GM18868 (cell line): ENCODE measurements at regions not wholly inside any gene's neighbourhood (a gene's known extent, or its start where the extent isn't known, plus 50 kb on each side); places are given as distances from the start of the nearest gene placed in this dataset.
"Not testable (repeated sequence)": the region's sequence is repeated elsewhere in the genome, so short reads cannot be mapped to it uniquely, and the experiment has no call there.

ENCODE experiments used
- ATAC-seq: cut with Tn5 transposase; IDR thresholded peaks from one replicate; pipeline ENCODE4 v1.9.1; 2021; ENCODE audit warnings: mild to moderate bottlenecking, moderate library complexity; ENCODE audit not compliant: unreplicated experiment

GRCh38 chr2:175832866-175833265, 169.2 kb downstream of the LNPK start:
- ATAC-seq, result no peak

GRCh38 chr2:175829741-175830140, 172.3 kb downstream of the LNPK start:
- no peak for ATAC-seq

- no peak for ATAC-seq
These were observed 174.2 kb downstream of the LNPK start for GRCh38 chr2:175827856-175828255.

GRCh38 chr2:175824243-175824642, 177.8 kb downstream of the LNPK start:
- ATAC-seq, result no peak

GRCh38 chr2:175823707-175824073, 178.4 kb downstream of the LNPK start:
- no peak for ATAC-seq

- ATAC-seq, result no peak
These were observed 178.9 kb downstream of the LNPK start for GRCh38 chr2:175823002-175823706.

- no peak for ATAC-seq
These were observed 184.8 kb downstream of the LNPK start for GRCh38 chr2:175817221-175817620.

- no peak for ATAC-seq
These were observed 186.5 kb downstream of the LNPK start for GRCh38 chr2:175815537-175815936.

GRCh38 chr2:175811971-175812370, 190.1 kb downstream of the LNPK start:
- no peak for ATAC-seq

- no peak for ATAC-seq
These were observed 193.2 kb downstream of the LNPK start for GRCh38 chr2:175808858-175809257.

- no peak for ATAC-seq
These were observed 194.0 kb downstream of the LNPK start for GRCh38 chr2:175808078-175808477.

- ATAC-seq, result no peak
These were observed 194.8 kb downstream of the LNPK start for GRCh38 chr2:175807031-175807873.

GRCh38 chr2:175806570-175806969, 195.5 kb downstream of the LNPK start:
- ATAC-seq, result no peak

- no peak for ATAC-seq
These were observed 196.0 kb downstream of the LNPK start for GRCh38 chr2:175806125-175806490.

- ATAC-seq, result no peak
These were observed 196.5 kb downstream of the LNPK start for GRCh38 chr2:175805442-175806124.

GRCh38 chr2:175804122-175804521, 197.9 kb downstream of the LNPK start:
- no peak for ATAC-seq

GRCh38 chr2:175796422-175796821, 205.6 kb downstream of the LNPK start:
- not testable (repeated sequence) for ATAC-seq

GRCh38 chr2:175793648-175794047, 208.4 kb downstream of the LNPK start:
- no peak for ATAC-seq

- ATAC-seq, result no peak
These were observed 209.2 kb downstream of the LNPK start for GRCh38 chr2:175792881-175793280.

- ATAC-seq, result no peak
These were observed 209.9 kb downstream of the LNPK start for GRCh38 chr2:175792199-175792598.

- ATAC-seq, result no peak
These were observed 215.5 kb downstream of the LNPK start for GRCh38 chr2:175786471-175787124.
